ENCODE measurements at regions not wholly inside any gene's neighbourhood (a gene's known extent, or its start where the extent isn't known, plus 50 kb on each side); places are given as distances from the start of the nearest gene placed in this dataset.

GRCh38 chr5:163608621-163609020 is 103.2 kb downstream of the MAT2B start:
- TF ChIP-seq, protein P1, sequence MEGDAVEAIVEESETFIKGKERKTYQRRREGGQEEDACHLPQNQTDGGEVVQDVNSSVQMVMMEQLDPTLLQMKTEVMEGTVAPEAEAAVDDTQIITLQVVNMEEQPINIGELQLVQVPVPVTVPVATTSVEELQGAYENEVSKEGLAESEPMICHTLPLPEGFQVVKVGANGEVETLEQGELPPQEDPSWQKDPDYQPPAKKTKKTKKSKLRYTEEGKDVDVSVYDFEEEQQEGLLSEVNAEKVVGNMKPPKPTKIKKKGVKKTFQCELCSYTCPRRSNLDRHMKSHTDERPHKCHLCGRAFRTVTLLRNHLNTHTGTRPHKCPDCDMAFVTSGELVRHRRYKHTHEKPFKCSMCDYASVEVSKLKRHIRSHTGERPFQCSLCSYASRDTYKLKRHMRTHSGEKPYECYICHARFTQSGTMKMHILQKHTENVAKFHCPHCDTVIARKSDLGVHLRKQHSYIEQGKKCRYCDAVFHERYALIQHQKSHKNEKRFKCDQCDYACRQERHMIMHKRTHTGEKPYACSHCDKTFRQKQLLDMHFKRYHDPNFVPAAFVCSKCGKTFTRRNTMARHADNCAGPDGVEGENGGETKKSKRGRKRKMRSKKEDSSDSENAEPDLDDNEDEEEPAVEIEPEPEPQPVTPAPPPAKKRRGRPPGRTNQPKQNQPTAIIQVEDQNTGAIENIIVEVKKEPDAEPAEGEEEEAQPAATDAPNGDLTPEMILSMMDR (conservative IDR thresholded peaks at IDR 0.05; ENCODE audit: low read length), result no peak
- no peak for TF ChIP-seq EZH2phosphoT487 (IDR thresholded peaks at IDR 0.05; ENCODE audit: borderline replicate concordance, low read depth, low read length)
